Panc1 (cell line): ENCODE measurements at regions not wholly inside any gene's neighbourhood (a gene's known extent, or its start where the extent isn't known, plus 50 kb on each side); places are given as distances from the start of the nearest gene placed in this dataset.

Experiments
- ATAC-seq: fragments of 200-7000 bp; cut with Tn5 transposase; 2 replicates; pipeline ENCODE4 v1.9.1; 2020; ENCODE audit warnings: mild to moderate bottlenecking, moderate library complexity
- BruUV-seq: library from RNA; stranded (reverse); fragments of 400-500 nt; replicated peaks from 2 replicates; lab custom pipeline; 2021; lab: Mats Ljungman, UMichigan
- CTCF ChIA-PET: fragments of 300-600 bp; sonication (Branson Sonifier 250); formaldehyde crosslinking; loops from one replicate; lab custom pipeline; 2022; ENCODE audit warnings: antibody characterized with exemption; lab: Charles Lee
- POLR2A ChIA-PET: fragments of 300-600 bp; sonication (Branson Sonifier 250); formaldehyde crosslinking; loops from one replicate; lab custom pipeline; 2022; ENCODE audit warnings: antibody characterized with exemption; lab: Charles Lee
- DNase-seq: peaks from one replicate; pipeline ENCODE4 v3.0.0-alpha.2; 2010; ENCODE audit warnings: low read depth, low spot score
- H3K27ac ChIP-seq: 2 replicates; pipeline ENCODE4 v1.5.1; 2011; ENCODE audit warnings: mild to moderate bottlenecking, low read length, inconsistent platforms
- H3K27me3 ChIP-seq: fragments of 200-500 bp; sonication (Bioruptor generic); 2 replicates; pipeline ENCODE4 v1.6.0; 2014; ENCODE audit warnings: low read length, inconsistent platforms; ENCODE audit not compliant: control insufficient read depth, insufficient read depth
- H3K36me3 ChIP-seq: fragments of 200-500 bp; sonication (Bioruptor generic); 2 replicates; pipeline ENCODE4 v1.5.1; 2014; ENCODE audit warnings: inconsistent platforms, mild to moderate bottlenecking, low read length, moderate library complexity; ENCODE audit not compliant: control insufficient read depth, insufficient read depth
- H3K4me1 ChIP-seq: 2 replicates; pipeline ENCODE4 v1.5.1; 2011; ENCODE audit warnings: inconsistent platforms, mild to moderate bottlenecking, low read length, moderate library complexity; ENCODE audit not compliant: control insufficient read depth, insufficient read depth
- H3K4me3 ChIP-seq, 2 experiments: 2 replicates each; pipeline ENCODE4 v1.5.1; 2011 to 2012; ENCODE audit warnings: low read depth in 2 of 2, low read length in 2 of 2, mild to moderate bottlenecking in 2 of 2, inconsistent platforms in 1 of 2, moderate library complexity in 1 of 2
- H3K9me3 ChIP-seq: fragments of 200-500 bp; sonication (Bioruptor generic); 2 replicates; pipeline ENCODE4 v1.5.1; 2014; ENCODE audit warnings: low read depth, mild to moderate bottlenecking, inconsistent platforms, low read length, moderate library complexity; ENCODE audit not compliant: control insufficient read depth, insufficient read depth
- POLR2AphosphoS5 ChIP-seq: IDR thresholded peaks from 2 replicates; pipeline ENCODE4 v1.6.1; 2012; ENCODE audit warnings: mild to moderate bottlenecking, low read depth, low read length, moderate library complexity
- REST ChIP-seq, 2 experiments: IDR thresholded peaks; 2 replicates each; pipeline ENCODE4 v1.6.1; 2011 to 2012; ENCODE audit warnings: low read depth in 2 of 2, control low read depth in 1 of 2, low read length in 1 of 2, mild to moderate bottlenecking in 1 of 2, moderate library complexity in 1 of 2; ENCODE audit not compliant: insufficient read depth in 1 of 2
- SIN3A ChIP-seq: IDR thresholded peaks from 2 replicates; pipeline ENCODE4 v1.6.1; 2012; ENCODE audit warnings: low read depth, mild to moderate bottlenecking, low read length, moderate library complexity, borderline replicate concordance; ENCODE audit not compliant: insufficient read depth
- TCF7L2 ChIP-seq: IDR thresholded peaks from 2 replicates; pipeline ENCODE4 v1.6.1; 2011; ENCODE audit warnings: mild to moderate bottlenecking, low read depth, low read length, inconsistent platforms
- in situ Hi-C: cut with HindIII; loops from 2 replicates; pipeline ENCODE4 v1.10.0; 2016; ENCODE audit warnings: low sequenced_read_pairs, low pct_unique_long_range_greater_than_20kb
- intact Hi-C: fragments of 100-400 bp; cut with micrococcal nuclease; formaldehyde crosslinking; loops from one replicate; pipeline ENCODE4 v1.10.0; 2022; ENCODE audit not compliant: unreplicated experiment
- TF ChIP-seq, protein P1 (sequence below): fragments of 450-650 bp; IDR thresholded peaks from 2 replicates; pipeline ENCODE4 v1.5.1; 2017; ENCODE audit warnings: mild to moderate bottlenecking

DNA sequence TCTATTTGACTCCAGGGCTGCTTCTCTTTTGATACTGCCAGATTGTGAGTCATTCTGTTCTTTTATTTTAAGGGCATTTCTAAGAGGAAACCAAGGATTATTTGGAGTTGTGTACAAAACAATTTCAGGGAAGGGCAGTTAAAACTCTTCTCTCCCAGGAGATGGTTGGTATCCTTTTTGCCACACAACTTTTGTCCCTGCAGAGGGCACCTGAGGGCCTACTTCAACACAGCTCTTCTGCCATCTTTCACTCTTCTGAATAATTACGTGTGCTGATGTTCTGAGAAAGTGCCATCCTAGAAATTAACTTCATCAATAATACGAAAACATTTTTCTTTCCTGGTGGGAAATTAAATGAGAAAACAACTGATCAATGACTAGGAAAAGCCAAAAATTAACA, 75.7 kb upstream of the GADL1 start:
- H3K9me3 ChIP-seq: no peaks in the 10 kb centered on the region
- intact Hi-C loops (no loop called here), in situ Hi-C loops (no loop called here)
- no peak overlapping the region for H3K4me3 ChIP-seq
- DNase-seq (no peak), ATAC-seq (no peak)
- H3K27me3 ChIP-seq: no peaks in the 10 kb centered on the region
- H3K4me1 ChIP-seq: no peaks in the 10 kb centered on the region
- no peaks in the 10 kb centered on the region for H3K36me3 ChIP-seq
- H3K27ac ChIP-seq: no peak overlapping the region
- ChIA-PET POLR2A (no interaction called here), CTCF (interaction anchor here (0.6 kb wide), 1 partner anchor 1069 kb away, joined by 3 read pairs; no protein-coding TSS in a partner anchor)
- BruUV-seq: no TSS peak
- TF ChIP-seq POLR2AphosphoS5: no peak
- TF ChIP-seq, protein P1, sequence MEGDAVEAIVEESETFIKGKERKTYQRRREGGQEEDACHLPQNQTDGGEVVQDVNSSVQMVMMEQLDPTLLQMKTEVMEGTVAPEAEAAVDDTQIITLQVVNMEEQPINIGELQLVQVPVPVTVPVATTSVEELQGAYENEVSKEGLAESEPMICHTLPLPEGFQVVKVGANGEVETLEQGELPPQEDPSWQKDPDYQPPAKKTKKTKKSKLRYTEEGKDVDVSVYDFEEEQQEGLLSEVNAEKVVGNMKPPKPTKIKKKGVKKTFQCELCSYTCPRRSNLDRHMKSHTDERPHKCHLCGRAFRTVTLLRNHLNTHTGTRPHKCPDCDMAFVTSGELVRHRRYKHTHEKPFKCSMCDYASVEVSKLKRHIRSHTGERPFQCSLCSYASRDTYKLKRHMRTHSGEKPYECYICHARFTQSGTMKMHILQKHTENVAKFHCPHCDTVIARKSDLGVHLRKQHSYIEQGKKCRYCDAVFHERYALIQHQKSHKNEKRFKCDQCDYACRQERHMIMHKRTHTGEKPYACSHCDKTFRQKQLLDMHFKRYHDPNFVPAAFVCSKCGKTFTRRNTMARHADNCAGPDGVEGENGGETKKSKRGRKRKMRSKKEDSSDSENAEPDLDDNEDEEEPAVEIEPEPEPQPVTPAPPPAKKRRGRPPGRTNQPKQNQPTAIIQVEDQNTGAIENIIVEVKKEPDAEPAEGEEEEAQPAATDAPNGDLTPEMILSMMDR: peak; percentile 27

DNA sequence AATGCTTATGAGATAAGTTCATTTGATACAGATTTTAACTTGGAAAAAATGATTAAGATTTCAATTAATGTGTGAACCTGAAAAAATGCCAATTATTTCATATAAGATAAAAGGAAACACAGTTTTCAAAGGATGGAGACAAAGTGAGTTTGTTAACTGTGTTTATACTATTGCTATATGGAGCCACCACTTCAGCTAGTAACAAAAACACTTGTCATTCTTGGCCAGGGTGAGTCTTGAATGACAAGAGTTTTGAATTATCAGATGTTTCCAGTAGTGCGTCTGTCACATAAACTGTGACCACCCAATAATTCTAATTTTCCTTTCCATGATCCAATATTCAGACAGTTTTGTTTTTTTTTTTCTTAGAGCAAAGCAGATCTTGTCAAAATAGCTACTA, 78.0 kb upstream of the GADL1 start:
- BruUV-seq: no TSS peak
- intact Hi-C loops (no loop called here), in situ Hi-C loops (no loop called here)
- no peaks in the 10 kb centered on the region for H3K27me3 ChIP-seq
- TF ChIP-seq POLR2AphosphoS5: no peak
- TF ChIP-seq REST (IDR thresholded peaks at IDR 0.05; ENCODE audit: insufficient read depth in 1 of 2, low read depth in 2 of 2, low read length in 1 of 2): no peak
- TF ChIP-seq, protein P1: no peak
- no peak for TF ChIP-seq TCF7L2
- no peak for TF ChIP-seq SIN3A
- ATAC-seq (no peak), DNase-seq (no peak)
- CTCF ChIA-PET: no interaction called here
- H3K27ac ChIP-seq: no peak overlapping the region
- POLR2A ChIA-PET: no interaction called here
- H3K9me3 ChIP-seq: no peaks in the 10 kb centered on the region
- H3K4me1 ChIP-seq: no peaks in the 10 kb centered on the region
- H3K4me3 ChIP-seq: no peak overlapping the region
- no peaks in the 10 kb centered on the region for H3K36me3 ChIP-seq
